ENCODE measurements at regions not wholly inside any gene's neighbourhood (a gene's known extent, or its start where the extent isn't known, plus 50 kb on each side); places are given as distances from the start of the nearest gene placed in this dataset.

GRCh38 chr15:69535998-69536397 is 83.4 kb downstream of the RPLP1 start:
- TF ChIP-seq POLR2A (IDR thresholded peaks at IDR 0.05) (no peak), CTCF (IDR thresholded peaks at IDR 0.05) (no peak), POLR2AphosphoS5 (IDR thresholded peaks at IDR 0.05) (no peak)
